ENCODE measurements at regions not wholly inside any gene's neighbourhood (a gene's known extent, or its start where the extent isn't known, plus 50 kb on each side); places are given as distances from the start of the nearest gene placed in this dataset.

DNA sequence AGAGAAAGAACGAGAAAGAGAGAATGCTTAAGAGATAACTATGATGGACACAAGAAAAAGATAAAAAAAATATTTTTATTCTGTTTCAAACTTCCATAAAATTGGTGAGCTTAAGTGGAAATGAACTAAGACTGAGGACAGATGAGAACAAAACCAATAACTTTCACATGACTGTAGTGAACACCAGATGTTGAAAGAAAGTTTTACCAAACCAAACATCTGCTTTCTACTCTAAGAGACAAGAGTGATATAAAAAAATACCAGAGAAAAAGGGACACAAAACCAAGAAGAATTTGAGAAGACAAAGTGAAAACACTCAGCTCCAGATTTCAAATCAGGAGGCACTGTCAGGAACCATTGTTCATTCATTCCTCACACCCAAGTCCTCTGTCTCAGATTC is 147.9 kb downstream of the IMPG2 start:
- Histone ChIP-seq H3K4me1 (ENCODE audit: control insufficient read depth, insufficient read depth, low read length) (no peaks in the 10 kb centered on the region), H3K27me3 (ENCODE audit: control insufficient read depth, insufficient read depth, low read length) (no peaks in the 10 kb centered on the region), H3K27ac (ENCODE audit: low read depth, low read length) (no peak overlapping the region), H3K36me3 (ENCODE audit: control insufficient read depth, insufficient read depth, low read length) (no peaks in the 10 kb centered on the region), H3K4me3 (ENCODE audit: low read depth, low read length) (no peak overlapping the region), H3K9me3 (ENCODE audit: control insufficient read depth, insufficient read depth, low read length) (no peaks in the 10 kb centered on the region)
- no peak for DNase-seq (ENCODE audit: low read depth in 4 of 6, low spot score in 6 of 6)
- no CpG with 5 or more reads among the region's 1 CpG for WGBS (ENCODE audit: insufficient coverage)

DNA sequence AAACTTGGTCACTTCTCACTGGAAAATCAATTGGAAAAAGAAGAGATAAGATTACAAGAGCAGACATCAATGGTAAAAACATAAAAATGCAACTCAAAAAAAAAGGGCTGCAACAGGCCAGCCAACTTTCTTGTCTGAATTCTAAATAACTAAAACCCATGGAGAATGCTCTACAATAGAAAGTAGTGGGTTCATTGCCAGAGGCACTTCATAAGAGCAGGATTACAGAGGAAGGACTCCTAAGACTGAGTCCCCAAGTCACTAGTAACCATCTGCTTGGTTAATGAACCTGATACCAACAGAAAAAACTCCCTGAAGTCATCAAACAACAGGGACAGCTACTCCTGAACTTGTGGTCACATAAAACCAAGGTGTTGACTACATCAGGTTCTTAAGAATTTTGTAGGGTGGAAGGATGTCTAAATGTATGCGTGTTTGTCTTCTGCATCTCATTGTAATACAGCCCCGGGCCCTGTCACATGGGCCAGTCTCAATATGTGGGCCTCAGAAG is 148.6 kb downstream of the IMPG2 start:
- DNase-seq (ENCODE audit: low read depth in 4 of 6, low spot score in 6 of 6) = no peak

DNA sequence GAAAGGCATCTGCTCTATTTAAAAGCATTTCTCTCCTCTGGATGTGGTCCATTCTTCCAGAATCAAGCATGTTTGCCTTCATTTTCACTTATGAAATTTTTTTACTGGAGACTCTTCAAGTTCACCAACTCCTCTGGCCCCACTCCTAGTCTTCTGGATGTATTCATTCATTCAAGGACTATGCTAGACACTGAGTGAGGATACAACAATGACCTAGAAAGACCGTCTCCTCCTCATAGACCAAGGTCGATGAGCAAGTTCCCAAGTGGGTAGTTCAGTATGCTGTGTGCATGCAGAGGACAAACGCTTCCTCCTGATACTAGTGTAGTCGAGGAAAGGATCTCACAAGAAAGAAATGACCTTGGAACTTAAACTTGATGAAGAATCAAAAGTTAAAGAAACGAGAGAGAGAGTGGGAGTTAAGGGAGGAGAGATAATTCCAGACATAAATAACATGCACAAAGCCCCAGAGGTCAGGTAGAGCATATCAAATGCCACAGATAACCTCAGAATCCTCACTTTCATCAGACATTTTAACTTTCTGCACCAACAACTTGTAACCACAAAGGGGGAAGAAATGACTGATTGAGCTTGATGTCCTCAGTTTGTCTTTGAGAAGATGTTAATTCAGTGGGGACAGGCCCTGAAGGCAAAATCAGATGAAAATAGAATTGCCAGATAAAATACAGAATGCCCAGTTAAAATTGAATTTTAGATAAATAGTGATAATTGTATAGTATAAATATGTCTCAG is 149.4 kb downstream of the IMPG2 start:
- Histone ChIP-seq H3K4me3 (ENCODE audit: low read depth, low read length) (no peak overlapping the region), H3K36me3 (ENCODE audit: control insufficient read depth, insufficient read depth, low read length) (no peaks in the 10 kb centered on the region), H3K9me3 (ENCODE audit: control insufficient read depth, insufficient read depth, low read length) (no peaks in the 10 kb centered on the region), H3K4me1 (ENCODE audit: control insufficient read depth, insufficient read depth, low read length) (no peaks in the 10 kb centered on the region), H3K27me3 (ENCODE audit: control insufficient read depth, insufficient read depth, low read length) (no peaks in the 10 kb centered on the region), H3K27ac (ENCODE audit: low read depth, low read length) (no peak overlapping the region)
- no peak for DNase-seq (ENCODE audit: low read depth in 4 of 6, low spot score in 6 of 6)
- 100% methylated on average over 2 of the region's 5 CpGs for WGBS (ENCODE audit: insufficient coverage)

More for the DNA sequence above, 148.6 kb downstream of the IMPG2 start:
- no peak overlapping the region for H3K27ac ChIP-seq (ENCODE audit: low read depth, low read length)
- H3K4me1 ChIP-seq (ENCODE audit: control insufficient read depth, insufficient read depth, low read length) = no peaks in the 10 kb centered on the region
- no peaks in the 10 kb centered on the region for H3K27me3 ChIP-seq (ENCODE audit: control insufficient read depth, insufficient read depth, low read length)
- no peaks in the 10 kb centered on the region for H3K36me3 ChIP-seq (ENCODE audit: control insufficient read depth, insufficient read depth, low read length)
- no peaks in the 10 kb centered on the region for H3K9me3 ChIP-seq (ENCODE audit: control insufficient read depth, insufficient read depth, low read length)
- no CpG with 5 or more reads among the region's 2 CpGs for WGBS (ENCODE audit: insufficient coverage)
- H3K4me3 ChIP-seq (ENCODE audit: low read depth, low read length) = no peak overlapping the region

DNA sequence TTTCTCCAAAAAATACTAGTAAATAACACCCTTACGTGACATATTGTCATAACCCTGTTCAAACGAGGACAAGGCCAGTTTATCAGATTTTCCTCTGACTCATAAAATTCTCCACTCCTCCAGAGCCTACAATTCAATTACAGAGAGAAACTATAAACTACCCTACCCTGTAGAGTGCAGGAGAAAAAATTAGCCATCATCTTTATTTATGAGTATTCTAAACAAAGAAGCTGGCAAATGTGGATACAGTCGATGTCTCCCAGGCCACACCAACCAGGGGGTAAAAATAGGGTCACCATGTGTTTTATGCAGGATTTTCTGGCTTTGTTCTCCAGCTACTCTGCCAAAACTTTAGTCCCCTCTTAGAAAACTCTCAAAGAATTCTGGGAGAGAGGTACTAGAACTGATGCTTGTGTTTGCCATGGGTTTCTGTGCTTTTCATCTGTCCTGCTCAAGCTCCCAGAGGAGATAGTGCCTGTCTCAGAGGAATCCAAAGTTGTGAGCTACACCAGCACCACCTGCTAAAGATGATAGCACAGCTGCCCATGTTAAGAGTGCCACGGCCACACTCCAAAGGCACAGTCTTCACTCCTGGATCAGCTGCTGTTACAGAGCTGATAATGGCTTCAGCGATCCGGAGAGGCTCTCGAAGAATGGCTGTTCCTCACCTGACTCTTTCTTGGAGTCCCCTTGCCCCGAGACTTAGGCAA is 150.2 kb downstream of the IMPG2 start:
- Histone ChIP-seq H3K27ac (ENCODE audit: low read depth, low read length) (no peak overlapping the region), H3K4me3 (ENCODE audit: low read depth, low read length) (no peak overlapping the region), H3K36me3 (ENCODE audit: control insufficient read depth, insufficient read depth, low read length) (no peaks in the 10 kb centered on the region), H3K4me1 (ENCODE audit: control insufficient read depth, insufficient read depth, low read length) (no peaks in the 10 kb centered on the region), H3K9me3 (ENCODE audit: control insufficient read depth, insufficient read depth, low read length) (no peaks in the 10 kb centered on the region), H3K27me3 (ENCODE audit: control insufficient read depth, insufficient read depth, low read length) (no peaks in the 10 kb centered on the region)
- 89% methylated on average over 5 of the region's 8 CpGs for WGBS (ENCODE audit: insufficient coverage)
- peak in 1 of 6 donors; percentile 37 for DNase-seq (ENCODE audit: low read depth in 4 of 6, low spot score in 6 of 6)

DNA sequence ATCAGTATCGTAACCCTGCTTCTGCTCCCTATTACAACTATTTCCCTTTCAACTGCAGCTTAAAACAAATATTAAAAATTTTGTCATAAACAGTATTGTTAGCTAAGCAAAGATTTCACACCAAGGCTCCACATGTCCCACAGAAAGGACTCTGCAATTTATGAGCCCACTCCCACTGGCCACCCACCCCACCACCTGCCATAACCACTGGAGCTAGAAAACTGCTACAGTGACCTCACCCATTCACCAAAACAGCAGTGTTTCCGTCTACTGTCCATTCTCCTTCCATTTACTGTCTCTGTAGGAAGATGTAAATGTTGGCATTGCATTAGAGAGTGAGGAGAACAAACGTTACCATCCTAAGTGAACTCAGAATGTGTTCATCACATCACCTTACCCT is 150.9 kb downstream of the IMPG2 start:
- no peak for DNase-seq (ENCODE audit: low read depth in 4 of 6, low spot score in 6 of 6)
- Histone ChIP-seq H3K36me3 (ENCODE audit: control insufficient read depth, insufficient read depth, low read length) (no peaks in the 10 kb centered on the region), H3K27me3 (ENCODE audit: control insufficient read depth, insufficient read depth, low read length) (no peaks in the 10 kb centered on the region), H3K4me1 (ENCODE audit: control insufficient read depth, insufficient read depth, low read length) (no peaks in the 10 kb centered on the region), H3K4me3 (ENCODE audit: low read depth, low read length) (no peak overlapping the region), H3K27ac (ENCODE audit: low read depth, low read length) (no peak overlapping the region), H3K9me3 (ENCODE audit: control insufficient read depth, insufficient read depth, low read length) (no peaks in the 10 kb centered on the region)
- WGBS (ENCODE audit: insufficient coverage) = no CpG with 5 or more reads among the region's 3 CpGs

DNA sequence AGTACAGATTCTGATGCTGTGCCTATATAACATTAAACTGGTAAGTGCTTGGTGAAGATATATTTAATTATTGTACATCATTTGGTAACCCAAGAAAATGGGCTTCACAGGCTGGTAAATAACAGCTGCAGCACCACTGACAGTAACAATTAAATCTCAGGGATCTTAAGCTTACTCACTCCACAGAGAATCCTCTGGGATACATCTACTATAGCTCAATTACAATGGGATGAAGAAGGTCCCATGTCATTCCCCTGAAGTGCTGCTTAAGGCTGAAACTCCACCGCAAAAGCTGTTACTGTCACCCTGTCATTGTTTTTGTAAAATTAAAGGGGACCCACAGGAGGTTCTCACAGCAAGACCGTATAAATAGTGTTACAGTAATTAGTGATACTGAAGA is 153.0 kb downstream of the IMPG2 start:
- H3K4me3 ChIP-seq (ENCODE audit: low read depth, low read length) = no peak overlapping the region
- no peak overlapping the region for H3K27ac ChIP-seq (ENCODE audit: low read depth, low read length)
- no peaks in the 10 kb centered on the region for H3K4me1 ChIP-seq (ENCODE audit: control insufficient read depth, insufficient read depth, low read length)
- H3K36me3 ChIP-seq (ENCODE audit: control insufficient read depth, insufficient read depth, low read length) = no peaks in the 10 kb centered on the region
- H3K9me3 ChIP-seq (ENCODE audit: control insufficient read depth, insufficient read depth, low read length) = no peaks in the 10 kb centered on the region
- H3K27me3 ChIP-seq (ENCODE audit: control insufficient read depth, insufficient read depth, low read length) = no peaks in the 10 kb centered on the region
- DNase-seq (ENCODE audit: low read depth in 4 of 6, low spot score in 6 of 6) = peak in 1 of 6 donors; percentile 63
- no CpG with 5 or more reads among the region's 2 CpGs for WGBS (ENCODE audit: insufficient coverage)

DNA sequence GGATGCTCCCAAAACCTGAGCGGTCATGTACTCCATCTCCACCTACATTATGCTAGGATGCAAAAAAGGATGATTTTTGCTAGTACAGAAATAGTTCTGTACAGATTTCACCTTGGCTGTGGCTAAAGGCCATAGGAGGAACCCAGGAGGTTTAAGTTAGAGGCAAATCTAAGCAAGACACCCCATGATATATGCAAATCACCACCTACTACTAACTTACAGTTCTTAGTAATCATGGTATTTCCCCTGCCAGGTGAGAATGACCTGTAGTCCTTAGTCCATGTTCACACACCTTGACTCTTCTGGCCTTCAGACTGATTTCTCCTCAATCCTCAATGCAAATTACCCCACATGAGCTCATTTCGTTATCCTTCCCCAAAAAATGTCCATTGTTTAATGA is 154.2 kb downstream of the IMPG2 start:
- no peak for DNase-seq (ENCODE audit: low read depth in 4 of 6, low spot score in 6 of 6)
- H3K4me1 ChIP-seq (ENCODE audit: control insufficient read depth, insufficient read depth, low read length) = no peaks in the 10 kb centered on the region
- no peaks in the 10 kb centered on the region for H3K27me3 ChIP-seq (ENCODE audit: control insufficient read depth, insufficient read depth, low read length)
- no peaks in the 10 kb centered on the region for H3K9me3 ChIP-seq (ENCODE audit: control insufficient read depth, insufficient read depth, low read length)
- no CpG with 5 or more reads among the region's 2 CpGs for WGBS (ENCODE audit: insufficient coverage)
- no peaks in the 10 kb centered on the region for H3K36me3 ChIP-seq (ENCODE audit: control insufficient read depth, insufficient read depth, low read length)
- no peak overlapping the region for H3K4me3 ChIP-seq (ENCODE audit: low read depth, low read length)
- no peak overlapping the region for H3K27ac ChIP-seq (ENCODE audit: low read depth, low read length)

DNA sequence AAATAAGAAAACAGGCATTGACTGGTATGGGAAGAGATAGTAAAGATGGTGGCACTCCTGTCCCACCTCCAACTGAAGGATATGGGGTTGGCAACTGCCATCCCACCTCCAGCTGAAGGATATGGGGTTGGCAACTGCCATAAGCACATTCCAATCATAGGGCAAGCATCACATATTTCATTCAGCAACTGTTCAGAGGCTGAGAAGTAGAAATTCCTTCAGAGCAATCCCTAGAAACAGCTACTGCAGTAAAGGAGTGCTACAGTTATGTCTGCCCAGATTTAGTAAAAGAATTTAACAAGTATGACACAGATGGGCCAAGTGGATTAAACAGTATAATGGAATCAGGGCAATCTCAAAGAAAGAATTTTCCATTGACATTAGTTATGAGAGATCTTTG is 156.8 kb downstream of the IMPG2 start:
- Histone ChIP-seq H3K36me3 (ENCODE audit: control insufficient read depth, insufficient read depth, low read length) (no peaks in the 10 kb centered on the region), H3K4me3 (ENCODE audit: low read depth, low read length) (no peak overlapping the region), H3K9me3 (ENCODE audit: control insufficient read depth, insufficient read depth, low read length) (no peaks in the 10 kb centered on the region), H3K4me1 (ENCODE audit: control insufficient read depth, insufficient read depth, low read length) (no peaks in the 10 kb centered on the region), H3K27ac (ENCODE audit: low read depth, low read length) (no peak overlapping the region), H3K27me3 (ENCODE audit: control insufficient read depth, insufficient read depth, low read length) (no peaks in the 10 kb centered on the region)
- DNase-seq (ENCODE audit: low read depth in 4 of 6, low spot score in 6 of 6) = no peak

DNA sequence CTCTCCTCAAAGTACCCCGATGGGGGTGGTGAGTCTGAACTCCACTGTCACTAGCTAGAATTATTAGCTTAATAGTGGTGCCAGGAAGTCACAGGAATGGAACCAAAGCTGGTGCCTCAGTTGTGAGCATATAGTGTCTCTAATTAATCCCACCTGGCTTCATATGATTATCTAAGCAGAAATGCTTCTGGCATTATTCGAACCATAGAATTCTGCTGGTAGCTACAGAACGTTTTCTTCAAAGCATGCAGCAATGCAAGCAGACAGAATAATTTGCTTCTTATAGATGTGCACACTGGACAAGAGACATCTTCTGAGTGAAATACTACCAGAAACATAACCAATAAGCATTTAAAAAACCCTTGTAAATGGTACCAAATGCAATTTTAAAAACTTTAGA is 160.9 kb downstream of the IMPG2 start:
- H3K4me3 ChIP-seq (ENCODE audit: low read depth, low read length) = no peak overlapping the region
- 60% methylated on average over 2 of the region's 3 CpGs for WGBS (ENCODE audit: insufficient coverage)
- no peak for DNase-seq (ENCODE audit: low read depth in 4 of 6, low spot score in 6 of 6)

DNA sequence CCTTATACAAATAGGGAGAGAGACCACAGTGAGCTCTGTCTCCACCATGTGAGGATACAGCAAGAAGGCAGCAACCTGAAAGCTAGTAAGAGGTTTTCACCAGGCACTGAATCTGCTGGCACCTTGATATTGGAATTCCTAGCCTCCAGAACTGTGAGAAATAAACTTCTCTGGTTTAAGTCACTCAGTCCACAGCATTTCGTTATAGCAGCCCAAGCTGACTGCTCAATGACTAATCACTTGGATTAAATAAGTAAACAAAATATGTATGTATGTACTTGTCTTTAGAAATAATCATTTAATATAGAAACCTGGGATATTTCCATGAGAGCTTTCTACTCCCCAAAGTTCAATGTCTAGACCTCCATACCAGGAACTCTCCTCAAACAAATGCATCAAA is 162.0 kb downstream of the IMPG2 start:
- Histone ChIP-seq H3K9me3 (ENCODE audit: control insufficient read depth, insufficient read depth, low read length) (no peaks in the 10 kb centered on the region), H3K4me1 (ENCODE audit: control insufficient read depth, insufficient read depth, low read length) (no peaks in the 10 kb centered on the region), H3K27ac (ENCODE audit: low read depth, low read length) (no peak overlapping the region), H3K36me3 (ENCODE audit: control insufficient read depth, insufficient read depth, low read length) (no peaks in the 10 kb centered on the region), H3K27me3 (ENCODE audit: control insufficient read depth, insufficient read depth, low read length) (no peaks in the 10 kb centered on the region), H3K4me3 (ENCODE audit: low read depth, low read length) (no peak overlapping the region)
- no peak for DNase-seq (ENCODE audit: low read depth in 4 of 6, low spot score in 6 of 6)
- WGBS (ENCODE audit: insufficient coverage) = no CpG with 5 or more reads among the region's 1 CpG

More for the DNA sequence above, 160.9 kb downstream of the IMPG2 start:
- H3K9me3 ChIP-seq (ENCODE audit: control insufficient read depth, insufficient read depth, low read length) = no peaks in the 10 kb centered on the region
- H3K36me3 ChIP-seq (ENCODE audit: control insufficient read depth, insufficient read depth, low read length) = no peaks in the 10 kb centered on the region
- H3K27me3 ChIP-seq (ENCODE audit: control insufficient read depth, insufficient read depth, low read length) = no peaks in the 10 kb centered on the region
- H3K27ac ChIP-seq (ENCODE audit: low read depth, low read length) = no peak overlapping the region
- H3K4me1 ChIP-seq (ENCODE audit: control insufficient read depth, insufficient read depth, low read length) = no peaks in the 10 kb centered on the region

Data from spinal cord (tissue), 9 donors.